ENCODE measurements at regions not wholly inside any gene's neighbourhood (a gene's known extent, or its start where the extent isn't known, plus 50 kb on each side); places are given as distances from the start of the nearest gene placed in this dataset.

DNA sequence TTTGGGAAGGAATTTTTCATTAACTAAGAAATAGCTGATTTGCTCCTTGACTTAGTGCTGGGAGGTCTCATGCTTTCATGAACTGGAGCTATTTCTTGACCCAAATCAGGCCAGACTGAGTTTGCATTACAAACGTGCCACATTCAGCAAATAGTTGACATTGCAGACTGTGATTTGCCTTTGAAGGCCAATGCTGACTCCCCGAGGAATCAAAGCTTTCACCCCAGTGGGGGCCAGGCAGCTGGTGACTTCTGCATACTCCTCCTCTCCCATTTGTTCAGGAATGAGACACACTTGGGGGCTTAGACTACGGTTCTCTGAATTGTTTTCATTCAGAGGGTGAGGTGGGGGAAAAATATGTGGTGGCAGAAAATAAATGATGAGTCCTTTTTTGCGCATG is 111.0 kb upstream of the JAZF1 start:
- CTCF ChIA-PET (ENCODE audit: unreplicated experiment) = no interaction called here
- intact Hi-C loops (cut with micrococcal nuclease; ENCODE audit: unreplicated experiment) = no loop called here

GRCh38 chr7:28292834-28293526 is 112.4 kb upstream of the JAZF1 start:
- ChIA-PET POLR2A (no interaction called here), CTCF (ENCODE audit: unreplicated experiment) (no interaction called here)
- BruUV-seq (replicated peaks) = no TSS peak
- H3K36me3 ChIP-seq (ENCODE audit: insufficient read depth, low read length) = no peaks in the 10 kb centered on the region
- no peaks in the 10 kb centered on the region for H3K9me3 ChIP-seq (ENCODE audit: low read length)
- no peak overlapping the region for H2AFZ ChIP-seq (ENCODE audit: low read length)
- intact Hi-C loops (cut with micrococcal nuclease; ENCODE audit: unreplicated experiment) = no loop called here
- no peaks in the 10 kb centered on the region for H4K20me1 ChIP-seq (ENCODE audit: insufficient read depth, low read length)
- H3K4me3 ChIP-seq (ENCODE audit: low read depth, low read length, poor library complexity, severe bottlenecking) = no peak overlapping the region
- no peak overlapping the region for H3K27ac ChIP-seq (ENCODE audit: low read depth, low read length, poor library complexity, severe bottlenecking)
- H3K79me2 ChIP-seq (ENCODE audit: insufficient read depth, low read depth, low read length) = no peaks in the 10 kb centered on the region
- peaks cover 11% of the 10 kb centered on the region for H3K4me1 ChIP-seq (ENCODE audit: insufficient read depth, low read length, poor library complexity, severe bottlenecking)
- no peak for DNase-seq (ENCODE audit: low spot score)
- TF ChIP-seq, protein P1, sequence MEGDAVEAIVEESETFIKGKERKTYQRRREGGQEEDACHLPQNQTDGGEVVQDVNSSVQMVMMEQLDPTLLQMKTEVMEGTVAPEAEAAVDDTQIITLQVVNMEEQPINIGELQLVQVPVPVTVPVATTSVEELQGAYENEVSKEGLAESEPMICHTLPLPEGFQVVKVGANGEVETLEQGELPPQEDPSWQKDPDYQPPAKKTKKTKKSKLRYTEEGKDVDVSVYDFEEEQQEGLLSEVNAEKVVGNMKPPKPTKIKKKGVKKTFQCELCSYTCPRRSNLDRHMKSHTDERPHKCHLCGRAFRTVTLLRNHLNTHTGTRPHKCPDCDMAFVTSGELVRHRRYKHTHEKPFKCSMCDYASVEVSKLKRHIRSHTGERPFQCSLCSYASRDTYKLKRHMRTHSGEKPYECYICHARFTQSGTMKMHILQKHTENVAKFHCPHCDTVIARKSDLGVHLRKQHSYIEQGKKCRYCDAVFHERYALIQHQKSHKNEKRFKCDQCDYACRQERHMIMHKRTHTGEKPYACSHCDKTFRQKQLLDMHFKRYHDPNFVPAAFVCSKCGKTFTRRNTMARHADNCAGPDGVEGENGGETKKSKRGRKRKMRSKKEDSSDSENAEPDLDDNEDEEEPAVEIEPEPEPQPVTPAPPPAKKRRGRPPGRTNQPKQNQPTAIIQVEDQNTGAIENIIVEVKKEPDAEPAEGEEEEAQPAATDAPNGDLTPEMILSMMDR (conservative IDR thresholded peaks at IDR 0.05; ENCODE audit: low read length) = no peak
- TF ChIP-seq EZH2phosphoT487 (IDR thresholded peaks at IDR 0.05; ENCODE audit: borderline replicate concordance, low read depth, low read length) = no peak
- H3K9me2 ChIP-seq (ENCODE audit: insufficient read depth, low read length) = no peaks in the 10 kb centered on the region
- H3K4me2 ChIP-seq (ENCODE audit: low read length) = no peak overlapping the region

More for the DNA sequence above, 111.0 kb upstream of the JAZF1 start:
- Histone ChIP-seq H3K4me1 (ENCODE audit: insufficient read depth, low read length, poor library complexity, severe bottlenecking) (no peaks in the 10 kb centered on the region), H3K4me3 (ENCODE audit: low read depth, low read length, poor library complexity, severe bottlenecking) (no peak overlapping the region), H3K79me2 (ENCODE audit: insufficient read depth, low read depth, low read length) (no peaks in the 10 kb centered on the region), H2AFZ (ENCODE audit: low read length) (no peak overlapping the region), H4K20me1 (ENCODE audit: insufficient read depth, low read length) (no peaks in the 10 kb centered on the region), H3K36me3 (ENCODE audit: insufficient read depth, low read length) (no peaks in the 10 kb centered on the region), H3K9me3 (ENCODE audit: low read length) (no peaks in the 10 kb centered on the region), H3K27ac (ENCODE audit: low read depth, low read length, poor library complexity, severe bottlenecking) (no peak overlapping the region), H3K9me2 (ENCODE audit: insufficient read depth, low read length) (no peaks in the 10 kb centered on the region), H3K4me2 (ENCODE audit: low read length) (no peak overlapping the region)
- no peak for DNase-seq (ENCODE audit: low spot score)
- BruUV-seq (replicated peaks) = no TSS peak
- POLR2A ChIA-PET = interaction anchor here (0.7 kb wide), 2 partner anchors 31 to 1060 kb away, joined by 3 read pairs; no protein-coding TSS in a partner anchor
- TF ChIP-seq, protein P1 (conservative IDR thresholded peaks at IDR 0.05; ENCODE audit: low read length) = no peak
- TF ChIP-seq EZH2phosphoT487 (IDR thresholded peaks at IDR 0.05; ENCODE audit: borderline replicate concordance, low read depth, low read length) = no peak

GRCh38 chr7:28293527-28293835 is 112.9 kb upstream of the JAZF1 start:
- intact Hi-C loops (cut with micrococcal nuclease; ENCODE audit: unreplicated experiment) = no loop called here
- TF ChIP-seq, protein P1 (conservative IDR thresholded peaks at IDR 0.05; ENCODE audit: low read length) = no peak
- no TSS peak for BruUV-seq (replicated peaks)

More at GRCh38 chr7:28293527-28293835, 112.9 kb upstream of the JAZF1 start:
- Histone ChIP-seq H3K4me2 (ENCODE audit: low read length) (no peak overlapping the region), H3K4me1 (ENCODE audit: insufficient read depth, low read length, poor library complexity, severe bottlenecking) (peaks cover 16% of the 10 kb centered on the region), H2AFZ (ENCODE audit: low read length) (no peak overlapping the region), H3K36me3 (ENCODE audit: insufficient read depth, low read length) (no peaks in the 10 kb centered on the region), H3K27ac (ENCODE audit: low read depth, low read length, poor library complexity, severe bottlenecking) (no peak overlapping the region), H3K4me3 (ENCODE audit: low read depth, low read length, poor library complexity, severe bottlenecking) (no peak overlapping the region), H3K9me2 (ENCODE audit: insufficient read depth, low read length) (no peaks in the 10 kb centered on the region), H3K79me2 (ENCODE audit: insufficient read depth, low read depth, low read length) (no peaks in the 10 kb centered on the region), H4K20me1 (ENCODE audit: insufficient read depth, low read length) (no peaks in the 10 kb centered on the region), H3K9me3 (ENCODE audit: low read length) (no peaks in the 10 kb centered on the region)
- DNase-seq (ENCODE audit: low spot score) = no peak
- ChIA-PET POLR2A (no interaction called here), CTCF (ENCODE audit: unreplicated experiment) (no interaction called here)

Measured in OCI-LY7 (cell line).